HFF-Myc (cell line): ENCODE measurements at regions not wholly inside any gene's neighbourhood (a gene's known extent, or its start where the extent isn't known, plus 50 kb on each side); places are given as distances from the start of the nearest gene placed in this dataset.

ENCODE experiments used
- DNase-seq: peaks from one replicate; pipeline ENCODE4 v3.0.0-alpha.2; 2011; ENCODE audit warnings: low read depth; ENCODE audit errors: extremely low read depth
- H3K4me3 ChIP-seq: replicated peaks from 2 replicates; pipeline ENCODE4 v1.5.1; 2011; ENCODE audit warnings: low read depth, mild to moderate bottlenecking, control low read depth, low read length
- CTCF ChIP-seq: IDR thresholded peaks from 2 replicates; pipeline ENCODE4 v1.5.1; 2012; ENCODE audit warnings: mild to moderate bottlenecking, low read depth, low read length, control low read depth; ENCODE audit errors: missing control alignments

DNA sequence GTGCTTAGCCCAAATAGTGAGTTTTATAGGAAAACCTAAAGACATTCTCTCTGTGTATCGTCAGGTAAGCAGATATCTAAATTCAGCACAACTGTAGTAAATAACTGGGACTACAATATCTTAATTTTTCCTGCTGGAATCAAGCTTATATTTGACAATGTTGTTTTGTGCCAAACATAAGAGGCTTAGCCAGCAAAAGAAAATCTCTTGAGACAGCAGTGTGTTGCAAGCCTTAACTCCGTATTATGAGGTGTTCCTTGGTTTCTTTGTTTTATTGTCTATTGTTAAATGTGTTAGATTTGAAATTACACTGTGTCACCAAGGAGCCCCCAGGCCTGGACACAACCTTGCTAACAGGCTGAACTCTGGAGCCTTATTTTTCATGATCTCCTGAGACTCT, 1570.6 kb upstream of the GOT2 start:
- DNase-seq, result no peak
- no peak for TF ChIP-seq CTCF
- no peak overlapping the region for H3K4me3 ChIP-seq

DNA sequence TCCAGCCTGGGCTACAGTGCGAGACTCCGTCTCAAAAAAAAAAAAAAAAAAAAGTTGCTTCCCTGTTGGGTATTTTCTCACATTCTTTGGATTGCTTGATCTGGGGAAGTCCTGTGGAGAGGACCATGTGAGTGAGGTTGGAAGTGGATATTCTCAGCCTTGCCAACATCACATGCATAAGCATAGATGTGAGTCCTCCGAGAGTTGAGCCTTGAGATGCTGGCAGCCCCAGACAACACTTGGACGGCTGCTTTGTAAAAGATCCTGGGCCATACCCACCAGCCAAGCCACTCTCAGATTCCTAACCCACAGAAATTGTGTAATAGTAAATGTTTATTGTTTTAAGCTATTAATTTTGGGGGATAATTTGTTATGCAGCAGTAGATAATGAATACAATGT, 1570.0 kb upstream of the GOT2 start:
- no peak overlapping the region for H3K4me3 ChIP-seq
- TF ChIP-seq CTCF, result no peak
- DNase-seq, result no peak

DNA sequence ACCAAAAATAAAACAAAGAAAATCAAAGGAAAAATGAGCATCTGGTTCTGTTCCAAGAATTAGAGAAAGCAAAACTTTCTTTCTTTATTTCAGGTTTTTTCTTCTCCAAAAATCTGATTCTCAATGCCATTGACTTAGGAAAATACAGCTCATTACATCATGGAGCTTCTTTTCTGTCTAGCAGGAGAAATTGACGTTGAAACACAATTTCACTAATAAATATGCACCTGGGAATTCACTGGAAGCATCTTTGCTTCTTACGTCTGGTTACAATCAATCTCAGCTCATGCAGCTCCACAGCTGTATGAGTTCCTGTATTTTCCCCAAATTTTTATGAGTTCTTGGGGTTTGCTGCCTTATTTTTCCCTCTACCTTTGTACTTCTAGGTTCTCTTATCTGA, 1568.6 kb upstream of the GOT2 start:
- no peak for DNase-seq
- no peak overlapping the region for H3K4me3 ChIP-seq
- no peak for TF ChIP-seq CTCF

- no peak for TF ChIP-seq CTCF
- no peak overlapping the region for H3K4me3 ChIP-seq
- DNase-seq, result no peak
Observed at GRCh38 chr16:60302261-60302660, 1568.1 kb upstream of the GOT2 start.

GRCh38 chr16:60299241-60299776, 1565.2 kb upstream of the GOT2 start:
- TF ChIP-seq CTCF, result no peak
- no peak for DNase-seq
- H3K4me3 ChIP-seq, result no peak overlapping the region

GRCh38 chr16:60295451-60295850, 1561.3 kb upstream of the GOT2 start:
- no peak for TF ChIP-seq CTCF
- no peak for DNase-seq
- H3K4me3 ChIP-seq, result no peak overlapping the region

GRCh38 chr16:60285794-60286193, 1551.7 kb upstream of the GOT2 start:
- DNase-seq, result no peak
- no peak for TF ChIP-seq CTCF
- no peak overlapping the region for H3K4me3 ChIP-seq
